HepG2 (cell line): ENCODE measurements at regions not wholly inside any gene's neighbourhood (a gene's known extent, or its start where the extent isn't known, plus 50 kb on each side); places are given as distances from the start of the nearest gene placed in this dataset.
A peak's percentile ranks its signal among the peaks of the same experiment; 100 is the strongest.

Experiments used
- AKAP8 ChIP-seq: sonication (generic); formaldehyde crosslinking; IDR thresholded peaks from 2 replicates; pipeline ENCODE4 v1.5.1; 2020; ENCODE audit warnings: mild to moderate bottlenecking, missing genetic modification reagents
- ERF ChIP-seq: IDR thresholded peaks from 2 replicates; pipeline ENCODE4 v1.6.1; 2018; ENCODE audit warnings: missing biosample characterization, missing genetic modification reagents
- ETV5 ChIP-seq: IDR thresholded peaks from 2 replicates; pipeline ENCODE4 v1.6.1; 2018; ENCODE audit warnings: missing biosample characterization, missing genetic modification reagents, inconsistent platforms, borderline replicate concordance
- HMGXB4 ChIP-seq, 2 experiments: sonication (generic) in 1 of 2; formaldehyde crosslinking in 1 of 2; IDR thresholded peaks; 2 replicates each; pipeline versions ENCODE4 v1.4.0 to v1.6.1; 2018 to 2020; ENCODE audit warnings: missing genetic modification reagents in 2 of 2, borderline replicate concordance in 1 of 2, low read depth in 1 of 2, mild to moderate bottlenecking in 1 of 2, missing biosample characterization in 1 of 2
- HNRNPH1 ChIP-seq: fragments of 200-400 bp; formaldehyde crosslinking; optimal IDR thresholded peaks from 2 replicates; pipeline ENCODE3; 2017; ENCODE audit warnings: mild to moderate bottlenecking, low read depth, low read length
- KDM1A ChIP-seq: IDR thresholded peaks from 2 replicates; pipeline ENCODE4 v1.6.1; 2016; ENCODE audit warnings: missing compliant biosample characterization
- MED1 ChIP-seq: sonication (generic); formaldehyde crosslinking; IDR thresholded peaks from 2 replicates; pipeline ENCODE4 v1.4.0; 2020; ENCODE audit warnings: missing genetic modification reagents
- MIXL1 ChIP-seq: IDR thresholded peaks from 2 replicates; pipeline ENCODE4 v1.6.1; 2016
- PHF8 ChIP-seq: sonication (generic); formaldehyde crosslinking; IDR thresholded peaks from 2 replicates; pipeline ENCODE4 v1.5.0; 2020; ENCODE audit warnings: missing genetic modification reagents
- POGZ ChIP-seq: sonication (generic); formaldehyde crosslinking; IDR thresholded peaks from 2 replicates; pipeline ENCODE4 v1.4.0; 2020; ENCODE audit warnings: mild to moderate bottlenecking, missing genetic modification reagents
- SIN3B ChIP-seq: fragments of 150-350 bp; IDR thresholded peaks from 2 replicates; pipeline ENCODE4 v1.6.1; 2014; ENCODE audit warnings: low read length
- TAF1 ChIP-seq: sonication (generic); formaldehyde crosslinking; IDR thresholded peaks from 2 replicates; pipeline ENCODE4 v1.4.0; 2020; ENCODE audit warnings: missing genetic modification reagents
- TBL1XR1 ChIP-seq: fragments of 150-350 bp; IDR thresholded peaks from 2 replicates; pipeline ENCODE4 v1.6.1; 2014; ENCODE audit warnings: borderline replicate concordance, low read length; ENCODE audit not compliant: partially characterized antibody
- ZFP37 ChIP-seq: sonication (generic); formaldehyde crosslinking; IDR thresholded peaks from 2 replicates; pipeline ENCODE4 v1.4.0; 2020; ENCODE audit warnings: missing genetic modification reagents, borderline replicate concordance
- ZMYM3 ChIP-seq: sonication (generic); formaldehyde crosslinking; IDR thresholded peaks from 2 replicates; pipeline ENCODE4 v1.5.1; 2020; ENCODE audit warnings: mild to moderate bottlenecking, missing genetic modification reagents
- ZNF335 ChIP-seq: sonication (generic); formaldehyde crosslinking; IDR thresholded peaks from 2 replicates; pipeline ENCODE4 v1.4.0; 2020; ENCODE audit warnings: missing genetic modification reagents
- ZNF354B ChIP-seq: sonication (generic); formaldehyde crosslinking; IDR thresholded peaks from 2 replicates; pipeline ENCODE4 v1.8.0; 2022; ENCODE audit warnings: mild to moderate bottlenecking, missing genetic modification reagents
- ZNF619 ChIP-seq: sonication (generic); formaldehyde crosslinking; IDR thresholded peaks from 2 replicates; pipeline ENCODE4 v1.4.0; 2020; ENCODE audit warnings: mild to moderate bottlenecking, missing genetic modification reagents
- TF ChIP-seq, protein P1 (sequence below): IDR thresholded peaks from 2 replicates; pipeline ENCODE4 v1.4.0; 2020; ENCODE audit warnings: mild to moderate bottlenecking, missing genetic modification reagents

DNA sequence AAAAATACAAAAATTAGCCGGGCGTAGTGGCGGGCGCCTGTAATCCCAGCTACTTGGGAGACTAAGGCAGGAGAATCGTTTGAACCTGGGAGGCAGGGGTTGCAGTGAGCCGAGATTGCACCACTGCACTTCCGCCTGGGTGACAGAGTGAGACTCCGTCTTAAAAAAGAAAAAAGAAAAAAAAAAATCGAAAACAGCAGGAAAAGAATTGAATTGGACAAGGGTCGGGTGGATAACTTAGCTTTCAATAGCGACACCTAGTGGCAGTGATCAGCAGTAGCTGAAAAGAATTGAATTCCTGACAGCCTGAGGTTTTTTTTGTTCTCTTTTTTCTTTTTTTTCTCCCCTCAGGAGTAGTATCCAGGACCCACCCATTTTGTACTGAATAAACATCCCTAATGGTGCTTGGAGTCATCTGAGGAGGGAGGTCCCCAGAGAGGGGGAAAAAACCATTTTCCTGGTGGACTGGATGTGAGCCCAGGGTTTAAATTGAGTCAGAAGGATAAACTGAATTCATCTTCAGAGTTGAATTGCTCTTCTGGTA lies 55.1 kb downstream of the CYCS start (continued):
- TF ChIP-seq, protein P1, sequence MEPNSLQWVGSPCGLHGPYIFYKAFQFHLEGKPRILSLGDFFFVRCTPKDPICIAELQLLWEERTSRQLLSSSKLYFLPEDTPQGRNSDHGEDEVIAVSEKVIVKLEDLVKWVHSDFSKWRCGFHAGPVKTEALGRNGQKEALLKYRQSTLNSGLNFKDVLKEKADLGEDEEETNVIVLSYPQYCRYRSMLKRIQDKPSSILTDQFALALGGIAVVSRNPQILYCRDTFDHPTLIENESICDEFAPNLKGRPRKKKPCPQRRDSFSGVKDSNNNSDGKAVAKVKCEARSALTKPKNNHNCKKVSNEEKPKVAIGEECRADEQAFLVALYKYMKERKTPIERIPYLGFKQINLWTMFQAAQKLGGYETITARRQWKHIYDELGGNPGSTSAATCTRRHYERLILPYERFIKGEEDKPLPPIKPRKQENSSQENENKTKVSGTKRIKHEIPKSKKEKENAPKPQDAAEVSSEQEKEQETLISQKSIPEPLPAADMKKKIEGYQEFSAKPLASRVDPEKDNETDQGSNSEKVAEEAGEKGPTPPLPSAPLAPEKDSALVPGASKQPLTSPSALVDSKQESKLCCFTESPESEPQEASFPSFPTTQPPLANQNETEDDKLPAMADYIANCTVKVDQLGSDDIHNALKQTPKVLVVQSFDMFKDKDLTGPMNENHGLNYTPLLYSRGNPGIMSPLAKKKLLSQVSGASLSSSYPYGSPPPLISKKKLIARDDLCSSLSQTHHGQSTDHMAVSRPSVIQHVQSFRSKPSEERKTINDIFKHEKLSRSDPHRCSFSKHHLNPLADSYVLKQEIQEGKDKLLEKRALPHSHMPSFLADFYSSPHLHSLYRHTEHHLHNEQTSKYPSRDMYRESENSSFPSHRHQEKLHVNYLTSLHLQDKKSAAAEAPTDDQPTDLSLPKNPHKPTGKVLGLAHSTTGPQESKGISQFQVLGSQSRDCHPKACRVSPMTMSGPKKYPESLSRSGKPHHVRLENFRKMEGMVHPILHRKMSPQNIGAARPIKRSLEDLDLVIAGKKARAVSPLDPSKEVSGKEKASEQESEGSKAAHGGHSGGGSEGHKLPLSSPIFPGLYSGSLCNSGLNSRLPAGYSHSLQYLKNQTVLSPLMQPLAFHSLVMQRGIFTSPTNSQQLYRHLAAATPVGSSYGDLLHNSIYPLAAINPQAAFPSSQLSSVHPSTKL: 0 out of 2 replicates have a peak, but pooled peaks have one; percentile 33
- no peak for TF ChIP-seq ZNF335 (CRISPR knock-in tag)
- no peak for TF ChIP-seq ETV5 (CRISPR knock-in tag)
- no peak for TF ChIP-seq ZNF619 (CRISPR knock-in tag)
- no peak for TF ChIP-seq ZMYM3
- no peak for TF ChIP-seq POGZ (CRISPR knock-in tag)
- TF ChIP-seq HMGXB4 (CRISPR knock-in tag; IDR thresholded peaks at IDR 0.05; ENCODE audit: borderline replicate concordance in 1 of 2, low read depth in 1 of 2): peak; percentile 20 to 41; a peak in 1 of 4 replicates
- no peak for TF ChIP-seq HNRNPH1
- no peak for TF ChIP-seq ZFP37 (CRISPR knock-in tag)
- 0 out of 2 replicates have a peak, but pooled peaks have one; percentile 23 for TF ChIP-seq MIXL1
- TF ChIP-seq TAF1 (CRISPR knock-in tag): no peak
- no peak for TF ChIP-seq AKAP8
- TF ChIP-seq KDM1A (CRISPR knock-in tag): no peak
- TF ChIP-seq ZNF354B (CRISPR knock-in tag): no peak
- TF ChIP-seq TBL1XR1: no peak
- TF ChIP-seq SIN3B: no peak
- 0 out of 2 replicates have a peak, but pooled peaks have one; percentile 25 for TF ChIP-seq MED1 (CRISPR knock-in tag)
- TF ChIP-seq ERF (CRISPR knock-in tag): 0 out of 2 replicates have a peak, but pooled peaks have one; percentile 18
- TF ChIP-seq PHF8 (CRISPR knock-in tag): no peak
